ENCODE measurements at regions not wholly inside any gene's neighbourhood (a gene's known extent, or its start where the extent isn't known, plus 50 kb on each side); places are given as distances from the start of the nearest gene placed in this dataset.

- no peak for DNase-seq
Measured at GRCh38 chr13:79267560-79267959, 138.5 kb downstream of the RBM26 start.

- no peak for DNase-seq
Measured at GRCh38 chr13:79258489-79258888, 147.6 kb downstream of the RBM26 start.

- DNase-seq: no peak
Measured at GRCh38 chr13:79246578-79246949, 159.5 kb downstream of the RBM26 start.

- no peak for DNase-seq
Measured at GRCh38 chr13:79245937-79246577, 160.0 kb downstream of the RBM26 start.

GRCh38 chr13:79241697-79242096 is 164.4 kb downstream of the RBM26 start:
- no peak for DNase-seq

- no peak for DNase-seq
Measured at GRCh38 chr13:79237981-79238380, 168.1 kb downstream of the RBM26 start.

- no peak for DNase-seq
Measured at GRCh38 chr13:79231887-79232286, 174.2 kb downstream of the RBM26 start.

GRCh38 chr13:79229761-79230160 is 176.3 kb downstream of the RBM26 start:
- no peak for DNase-seq

- no peak for DNase-seq
Measured at GRCh38 chr13:79228972-79229371, 177.1 kb downstream of the RBM26 start.

- no peak for DNase-seq
Measured at GRCh38 chr13:79227418-79227817, 178.6 kb downstream of the RBM26 start.

GRCh38 chr13:79226938-79227337 is 179.1 kb downstream of the RBM26 start:
- DNase-seq: no peak

GRCh38 chr13:79226250-79226649 is 179.8 kb downstream of the RBM26 start:
- no peak for DNase-seq

GRCh38 chr13:79225487-79226232 is 180.4 kb downstream of the RBM26 start:
- DNase-seq: no peak

GRCh38 chr13:79222427-79223205 is 183.4 kb downstream of the RBM26 start:
- no peak for DNase-seq

GRCh38 chr13:79212064-79212619 is 193.9 kb downstream of the RBM26 start:
- DNase-seq: no peak

- DNase-seq: no peak
Measured at GRCh38 chr13:79211377-79211776, 194.7 kb downstream of the RBM26 start.

- DNase-seq: no peak
Measured at GRCh38 chr13:79197933-79198332, 208.1 kb downstream of the RBM26 start.

GRCh38 chr13:79196843-79197242 is 209.2 kb downstream of the RBM26 start:
- DNase-seq: no peak

GRCh38 chr13:79196366-79196765 is 209.7 kb downstream of the RBM26 start:
- no peak for DNase-seq

- DNase-seq: no peak
Measured at GRCh38 chr13:79194727-79195126, 211.3 kb downstream of the RBM26 start.

GRCh38 chr13:79194272-79194671 is 211.8 kb downstream of the RBM26 start:
- peak; percentile 6 to 16 for DNase-seq

- no peak for DNase-seq
Measured at GRCh38 chr13:79191501-79191900, 214.6 kb downstream of the RBM26 start.

GRCh38 chr13:79190932-79191331 is 215.1 kb downstream of the RBM26 start:
- no peak for DNase-seq
